Smooth muscle cell (in vitro differentiated cells): ENCODE measurements at regions not wholly inside any gene's neighbourhood (a gene's known extent, or its start where the extent isn't known, plus 50 kb on each side); places are given as distances from the start of the nearest gene placed in this dataset.

ENCODE experiments used
- DNase-seq: peaks from one replicate; lab custom pipeline; 2025; ENCODE audit not compliant: unreplicated experiment; lab: John Stamatoyannopoulos, UW
- H2AFZ ChIP-seq: fragments of 200-600 bp; sonication (generic); 2 replicates; pipeline ENCODE4 v1.6.0; 2016; ENCODE audit warnings: antibody characterized with exemption, low read depth, mild to moderate bottlenecking
- H3F3A ChIP-seq: fragments of 200-600 bp; sonication (generic); 2 replicates; pipeline ENCODE4 v1.6.0; 2017; ENCODE audit warnings: antibody characterized with exemption, low read depth
- H3K27ac ChIP-seq: fragments of 200-600 bp; sonication (generic); 2 replicates; pipeline ENCODE4 v1.5.1; 2016; ENCODE audit warnings: low read depth, mild to moderate bottlenecking
- H3K27me3 ChIP-seq: fragments of 200-600 bp; sonication (generic); 2 replicates; pipeline ENCODE4 v1.6.1; 2016; ENCODE audit warnings: low read depth, mild to moderate bottlenecking
- H3K36me3 ChIP-seq: fragments of 200-600 bp; sonication (generic); 2 replicates; pipeline ENCODE4 v1.5.1; 2016; ENCODE audit warnings: low read depth
- H3K4me1 ChIP-seq: fragments of 200-600 bp; sonication (generic); 2 replicates; pipeline ENCODE4 v1.5.1; 2016; ENCODE audit warnings: low read depth
- H3K4me2 ChIP-seq: fragments of 200-600 bp; sonication (generic); 2 replicates; pipeline ENCODE4 v1.6.0; 2016; ENCODE audit warnings: mild to moderate bottlenecking
- H3K4me3 ChIP-seq: fragments of 200-600 bp; sonication (generic); 2 replicates; pipeline ENCODE4 v1.5.1; 2016; ENCODE audit warnings: mild to moderate bottlenecking
- H3K79me2 ChIP-seq: fragments of 200-600 bp; sonication (generic); 2 replicates; pipeline ENCODE4 v1.6.0; 2016; ENCODE audit warnings: low read depth, mild to moderate bottlenecking
- H3K9ac ChIP-seq: fragments of 200-600 bp; sonication (generic); 2 replicates; pipeline ENCODE4 v1.6.0; 2016; ENCODE audit warnings: low read depth
- H3K9me3 ChIP-seq: fragments of 200-600 bp; sonication (generic); replicated peaks from 2 replicates; pipeline ENCODE4 v1.5.1; 2016; ENCODE audit warnings: low read depth
- H4K20me1 ChIP-seq: fragments of 200-600 bp; sonication (generic); 2 replicates; pipeline ENCODE4 v1.6.0; 2016; ENCODE audit warnings: low read depth
- WGBS: methylation state at CpG from one replicate; pipeline ENCODE4 v1.1.7; 2016; ENCODE audit warnings: low lambda C conversion rate; 5-methylcytosine and 5-hydroxymethylcytosine counted together
- TF ChIP-seq, protein P1 (sequence below): fragments of 200-600 bp; sonication (generic); IDR thresholded peaks from 2 replicates; pipeline ENCODE4 v1.5.1; 2017; ENCODE audit warnings: borderline replicate concordance, mild to moderate bottlenecking, antibody characterized with exemption; ENCODE audit not compliant: insufficient read depth, poor library complexity, severe bottlenecking

DNA sequence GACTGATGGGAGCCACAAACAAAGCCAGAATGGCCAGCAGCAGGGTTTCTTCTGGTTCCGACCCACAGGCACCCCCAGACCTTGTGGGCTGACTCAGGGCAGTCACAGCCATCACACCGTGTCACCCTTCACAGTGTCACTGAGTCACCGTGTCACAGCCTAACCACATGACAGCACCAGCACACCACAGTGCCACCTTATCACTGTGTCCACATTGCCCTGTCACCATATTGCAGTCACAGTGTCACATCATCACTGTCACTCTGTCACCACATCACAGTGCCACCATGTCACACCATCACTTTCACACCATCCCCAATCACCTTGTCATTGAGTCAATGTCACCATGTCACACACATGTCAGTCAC is 77.0 kb downstream of the OAT start:
- Histone ChIP-seq H3K4me1 (peaks cover 4% of the 10 kb centered on the region), H3F3A (no peaks in the 10 kb centered on the region), H3K9me3 (no peaks in the 10 kb centered on the region), H3K27ac (no peak overlapping the region), H2AFZ (no peak overlapping the region), H3K9ac (no peak overlapping the region), H4K20me1 (no peaks in the 10 kb centered on the region), H3K79me2 (no peaks in the 10 kb centered on the region), H3K36me3 (no peaks in the 10 kb centered on the region), H3K4me2 (no peak overlapping the region), H3K4me3 (no peak overlapping the region), H3K27me3 (no peaks in the 10 kb centered on the region)
- WGBS, result 20% methylated on average over 1 of the region's 3 CpGs
- DNase-seq, result no peak
- TF ChIP-seq, protein P1, sequence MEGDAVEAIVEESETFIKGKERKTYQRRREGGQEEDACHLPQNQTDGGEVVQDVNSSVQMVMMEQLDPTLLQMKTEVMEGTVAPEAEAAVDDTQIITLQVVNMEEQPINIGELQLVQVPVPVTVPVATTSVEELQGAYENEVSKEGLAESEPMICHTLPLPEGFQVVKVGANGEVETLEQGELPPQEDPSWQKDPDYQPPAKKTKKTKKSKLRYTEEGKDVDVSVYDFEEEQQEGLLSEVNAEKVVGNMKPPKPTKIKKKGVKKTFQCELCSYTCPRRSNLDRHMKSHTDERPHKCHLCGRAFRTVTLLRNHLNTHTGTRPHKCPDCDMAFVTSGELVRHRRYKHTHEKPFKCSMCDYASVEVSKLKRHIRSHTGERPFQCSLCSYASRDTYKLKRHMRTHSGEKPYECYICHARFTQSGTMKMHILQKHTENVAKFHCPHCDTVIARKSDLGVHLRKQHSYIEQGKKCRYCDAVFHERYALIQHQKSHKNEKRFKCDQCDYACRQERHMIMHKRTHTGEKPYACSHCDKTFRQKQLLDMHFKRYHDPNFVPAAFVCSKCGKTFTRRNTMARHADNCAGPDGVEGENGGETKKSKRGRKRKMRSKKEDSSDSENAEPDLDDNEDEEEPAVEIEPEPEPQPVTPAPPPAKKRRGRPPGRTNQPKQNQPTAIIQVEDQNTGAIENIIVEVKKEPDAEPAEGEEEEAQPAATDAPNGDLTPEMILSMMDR, result no peak

DNA sequence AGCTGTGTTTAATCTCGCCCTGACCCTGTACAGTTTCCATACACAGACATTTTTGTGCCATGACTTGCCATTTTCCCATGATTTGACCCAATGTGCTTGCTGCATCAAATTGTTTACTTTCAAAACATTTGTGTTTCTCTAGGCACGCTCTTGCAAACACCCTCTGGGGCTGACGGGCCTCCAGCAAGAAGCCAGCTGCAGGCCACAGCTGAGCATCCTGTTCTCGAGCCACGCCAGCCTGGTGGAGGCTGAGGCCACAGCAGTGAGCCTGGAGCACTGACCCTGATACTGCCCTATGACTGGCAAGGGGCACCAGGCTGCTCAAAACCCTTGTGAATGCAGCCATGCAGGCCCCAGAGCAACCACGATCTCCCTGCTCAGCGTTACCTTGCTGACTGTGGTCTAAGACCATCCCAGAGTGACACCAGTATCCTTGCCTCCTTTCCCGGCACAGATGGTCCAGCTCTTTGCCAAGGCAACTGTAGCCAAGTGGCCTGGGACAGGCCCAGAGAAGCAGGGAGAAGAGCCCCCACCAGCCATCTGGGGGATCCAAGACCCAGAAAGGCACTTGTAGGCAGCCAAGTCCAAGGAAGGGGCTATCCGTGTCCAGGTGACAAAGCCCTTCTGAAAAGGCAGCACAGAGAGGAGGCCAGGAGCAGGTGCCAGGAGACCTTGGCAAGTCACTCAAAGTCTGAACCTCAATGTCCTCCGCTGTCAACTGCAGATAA is 78.5 kb downstream of the OAT start:
- peak overlapping the region; percentile 28 for H3K4me2 ChIP-seq
- peaks cover 4% of the 10 kb centered on the region for H3K4me1 ChIP-seq

GRCh38 chr10:124339119-124340032 is 79.3 kb downstream of the OAT start:
- Histone ChIP-seq H3K9ac (no peak overlapping the region), H3K36me3 (no peaks in the 10 kb centered on the region), H3F3A (no peaks in the 10 kb centered on the region), H2AFZ (no peak overlapping the region), H3K4me3 (no peak overlapping the region), H3K79me2 (no peaks in the 10 kb centered on the region), H4K20me1 (no peaks in the 10 kb centered on the region), H3K9me3 (no peaks in the 10 kb centered on the region), H3K27me3 (no peaks in the 10 kb centered on the region), H3K4me1 (peaks cover 4% of the 10 kb centered on the region), H3K4me2 (no peak overlapping the region), H3K27ac (peak overlapping the region; percentile 52)
- TF ChIP-seq, protein P1, result no peak
- no peak for DNase-seq
- 85% methylated on average over 16 of the region's 16 CpGs for WGBS

More for the DNA sequence above, 78.5 kb downstream of the OAT start:
- no peak overlapping the region for H3K4me3 ChIP-seq
- no peaks in the 10 kb centered on the region for H3K36me3 ChIP-seq
- H3F3A ChIP-seq, result no peaks in the 10 kb centered on the region
- no peaks in the 10 kb centered on the region for H3K79me2 ChIP-seq
- H3K9ac ChIP-seq, result peak overlapping the region; percentile 22
- H3K27ac ChIP-seq, result peak overlapping the region; percentile 52
- H3K27me3 ChIP-seq, result no peaks in the 10 kb centered on the region
- TF ChIP-seq, protein P1, result no peak
- H3K9me3 ChIP-seq, result no peaks in the 10 kb centered on the region
- DNase-seq, result no peak
- H4K20me1 ChIP-seq, result no peaks in the 10 kb centered on the region
- no peak overlapping the region for H2AFZ ChIP-seq
- WGBS, result 54% methylated on average over 10 of the region's 10 CpGs
